Kidney epithelial cell (primary cell): ENCODE measurements at regions not wholly inside any gene's neighbourhood (a gene's known extent, or its start where the extent isn't known, plus 50 kb on each side); places are given as distances from the start of the nearest gene placed in this dataset.

Experiments
- DNase-seq: peaks from one replicate; pipeline ENCODE4 v3.0.0-alpha.2; 2010; ENCODE audit warnings: low read depth
- H3K27me3 ChIP-seq: 2 replicates; pipeline ENCODE4 v1.6.0; 2011; ENCODE audit warnings: low read length; ENCODE audit not compliant: control insufficient read depth, insufficient read depth
- H3K36me3 ChIP-seq: 2 replicates; pipeline ENCODE4 v1.5.1; 2011; ENCODE audit warnings: low read length; ENCODE audit not compliant: control insufficient read depth, insufficient read depth
- H3K4me3 ChIP-seq: 2 replicates; pipeline ENCODE4 v1.5.1; 2011; ENCODE audit warnings: low read depth, mild to moderate bottlenecking, control low read depth, low read length
- TF ChIP-seq, protein P1 (sequence below): IDR thresholded peaks from 2 replicates; pipeline ENCODE4 v1.5.1; 2011; ENCODE audit warnings: mild to moderate bottlenecking, moderate library complexity, low read length, control low read depth, inconsistent platforms; ENCODE audit not compliant: insufficient read depth, poor library complexity, severe bottlenecking

DNA sequence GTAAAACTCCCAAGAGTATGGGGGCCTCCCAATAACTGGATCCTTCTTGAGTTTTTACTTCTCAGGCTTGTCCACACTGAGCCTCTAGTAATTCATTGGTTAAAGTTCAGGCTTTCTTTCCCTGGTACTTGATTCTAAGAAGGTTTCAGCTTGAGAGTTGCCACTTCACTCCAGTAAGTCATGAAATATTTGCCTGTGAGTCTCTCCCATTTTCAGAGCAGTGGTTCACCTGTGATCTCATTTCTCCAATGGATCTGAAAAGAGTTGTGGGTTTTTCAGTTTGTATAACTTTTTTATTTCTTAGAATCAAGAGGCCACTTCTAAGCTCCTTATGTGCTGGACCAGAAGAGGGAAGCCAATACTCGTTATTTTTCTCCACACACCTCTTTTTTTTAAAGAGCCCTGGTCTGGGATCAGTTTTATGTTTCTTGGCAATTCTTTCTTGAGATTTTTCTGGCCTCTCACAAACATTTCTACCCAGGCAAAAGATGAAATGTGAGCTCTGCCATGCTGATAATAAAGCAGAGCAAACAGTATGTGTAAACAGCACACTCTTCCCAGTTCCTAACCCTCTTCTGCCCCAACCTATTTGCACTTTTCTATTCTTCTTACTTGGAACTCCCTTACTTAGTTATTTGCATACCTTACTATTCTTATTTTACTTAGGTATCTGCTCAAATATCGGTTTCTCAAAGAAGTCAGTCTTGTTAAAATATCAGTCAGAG lies 983.4 kb downstream of the CCSER2 start:
- TF ChIP-seq, protein P1, sequence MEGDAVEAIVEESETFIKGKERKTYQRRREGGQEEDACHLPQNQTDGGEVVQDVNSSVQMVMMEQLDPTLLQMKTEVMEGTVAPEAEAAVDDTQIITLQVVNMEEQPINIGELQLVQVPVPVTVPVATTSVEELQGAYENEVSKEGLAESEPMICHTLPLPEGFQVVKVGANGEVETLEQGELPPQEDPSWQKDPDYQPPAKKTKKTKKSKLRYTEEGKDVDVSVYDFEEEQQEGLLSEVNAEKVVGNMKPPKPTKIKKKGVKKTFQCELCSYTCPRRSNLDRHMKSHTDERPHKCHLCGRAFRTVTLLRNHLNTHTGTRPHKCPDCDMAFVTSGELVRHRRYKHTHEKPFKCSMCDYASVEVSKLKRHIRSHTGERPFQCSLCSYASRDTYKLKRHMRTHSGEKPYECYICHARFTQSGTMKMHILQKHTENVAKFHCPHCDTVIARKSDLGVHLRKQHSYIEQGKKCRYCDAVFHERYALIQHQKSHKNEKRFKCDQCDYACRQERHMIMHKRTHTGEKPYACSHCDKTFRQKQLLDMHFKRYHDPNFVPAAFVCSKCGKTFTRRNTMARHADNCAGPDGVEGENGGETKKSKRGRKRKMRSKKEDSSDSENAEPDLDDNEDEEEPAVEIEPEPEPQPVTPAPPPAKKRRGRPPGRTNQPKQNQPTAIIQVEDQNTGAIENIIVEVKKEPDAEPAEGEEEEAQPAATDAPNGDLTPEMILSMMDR: no peak
- no peaks in the 10 kb centered on the region for H3K27me3 ChIP-seq
- H3K36me3 ChIP-seq: no peaks in the 10 kb centered on the region
- DNase-seq: no peak
- no peak overlapping the region for H3K4me3 ChIP-seq

DNA sequence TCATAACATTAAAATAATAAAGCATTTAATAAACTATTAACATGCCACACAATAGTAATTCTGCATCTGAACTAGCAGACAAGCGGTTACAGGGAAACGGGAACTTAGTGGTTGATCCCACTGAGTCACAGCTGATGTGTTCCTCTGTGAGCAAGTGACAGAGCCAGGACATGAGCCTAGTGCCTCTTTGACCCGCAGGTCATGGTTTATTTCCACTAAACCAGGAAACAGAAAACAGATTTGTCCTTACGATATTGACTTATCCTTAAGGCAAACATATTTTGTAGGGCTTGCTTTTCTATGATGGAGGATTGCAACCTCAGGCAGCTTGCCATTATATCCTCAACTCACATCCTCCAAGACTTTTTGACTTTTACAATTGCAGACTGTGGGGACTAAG lies 987.3 kb downstream of the CCSER2 start:
- TF ChIP-seq, protein P1: no peak
- Histone ChIP-seq H3K4me3 (no peak overlapping the region), H3K27me3 (no peaks in the 10 kb centered on the region), H3K36me3 (no peaks in the 10 kb centered on the region)
- DNase-seq: no peak

DNA sequence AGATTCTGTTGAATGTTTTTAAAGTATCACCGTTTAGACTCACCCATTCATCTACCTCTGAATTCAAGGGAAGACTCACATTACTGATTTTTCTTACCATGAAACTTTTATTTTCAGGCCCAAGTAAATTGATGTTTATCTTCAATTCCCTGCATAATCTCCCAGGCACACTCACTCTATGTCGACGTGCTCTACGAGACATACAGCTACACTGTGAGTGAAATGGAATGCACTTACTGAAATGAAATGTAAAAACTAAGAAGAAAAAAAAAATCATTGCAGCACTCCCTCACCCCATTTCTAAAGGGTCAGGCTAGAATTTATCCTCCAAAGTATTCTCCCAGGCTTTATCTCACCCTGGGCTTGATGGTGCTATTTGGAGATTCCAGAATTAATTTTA lies 987.9 kb downstream of the CCSER2 start:
- no peaks in the 10 kb centered on the region for H3K27me3 ChIP-seq
- TF ChIP-seq, protein P1: no peak
- DNase-seq: no peak
- no peak overlapping the region for H3K4me3 ChIP-seq
- H3K36me3 ChIP-seq: no peaks in the 10 kb centered on the region

DNA sequence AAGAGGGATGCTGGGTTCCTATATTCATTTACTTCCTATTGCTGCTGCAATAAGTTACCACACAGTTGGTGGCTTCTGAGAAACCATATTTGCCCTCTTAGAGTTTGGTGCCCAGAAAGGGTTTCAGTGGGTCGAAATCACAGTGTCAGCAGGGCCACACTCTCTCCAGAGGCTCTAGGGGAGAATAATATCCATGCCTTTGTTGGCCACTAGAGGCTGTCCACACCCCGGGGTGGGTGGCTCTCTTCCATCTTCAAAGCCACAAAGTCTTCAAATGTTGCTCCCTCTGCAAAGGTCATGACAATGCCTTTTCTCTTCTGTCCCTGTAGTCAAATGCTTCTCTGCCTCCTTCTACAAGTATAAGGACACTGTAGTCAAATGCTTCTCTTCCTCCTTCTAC lies 989.4 kb downstream of the CCSER2 start:
- no peaks in the 10 kb centered on the region for H3K27me3 ChIP-seq
- H3K4me3 ChIP-seq: no peak overlapping the region
- TF ChIP-seq, protein P1: no peak
- H3K36me3 ChIP-seq: no peaks in the 10 kb centered on the region
- no peak for DNase-seq

DNA sequence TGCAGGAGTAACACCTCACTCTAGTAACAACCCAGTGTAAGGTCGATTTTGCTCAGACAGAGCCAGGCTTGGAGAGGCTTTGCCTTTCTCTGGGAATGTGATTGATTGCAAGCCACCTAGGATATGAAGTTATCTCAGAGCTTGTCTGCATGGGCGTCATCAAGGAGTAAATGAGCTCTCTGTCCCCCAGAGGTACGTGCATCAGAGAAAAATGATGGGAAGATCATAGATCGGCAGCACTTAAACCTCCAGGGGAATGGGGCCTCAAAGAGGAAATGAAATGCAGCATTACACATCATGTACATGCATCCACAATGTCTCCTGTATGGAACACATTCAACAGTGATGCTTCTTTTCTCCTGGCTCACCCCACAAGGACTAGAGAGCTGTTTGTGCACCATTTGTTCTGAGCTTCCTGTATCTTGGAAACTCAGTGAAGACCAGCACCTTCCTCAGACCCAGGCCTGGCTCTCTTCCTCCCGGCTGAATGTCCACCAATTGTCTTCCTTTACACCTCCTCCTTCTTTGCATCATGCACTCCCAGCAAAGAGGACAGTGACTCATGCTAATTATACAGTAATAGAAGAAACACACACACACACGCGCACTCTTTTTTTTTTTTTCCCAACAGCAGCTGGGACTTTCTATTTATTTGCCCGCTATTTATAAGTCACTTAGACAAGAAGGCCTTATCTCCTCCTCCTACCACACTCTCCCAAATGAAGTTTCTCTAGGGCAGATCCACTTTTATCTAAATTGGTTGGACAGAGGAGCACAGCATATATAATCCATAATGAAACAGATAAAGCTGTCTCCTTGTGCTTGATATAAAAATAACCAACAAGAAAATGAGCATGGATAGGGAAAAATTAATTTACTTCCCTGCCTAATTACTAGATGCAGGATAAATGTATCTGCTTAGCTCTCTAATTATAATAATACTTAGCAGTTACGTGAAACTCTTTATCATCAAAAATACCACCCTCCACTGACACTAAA lies 990.7 kb downstream of the CCSER2 start:
- H3K4me3 ChIP-seq: no peak overlapping the region
- TF ChIP-seq, protein P1: no peak
- no peaks in the 10 kb centered on the region for H3K27me3 ChIP-seq
- no peaks in the 10 kb centered on the region for H3K36me3 ChIP-seq
- peak; percentile 19 for DNase-seq
